Mammary epithelial cell (primary cell): ENCODE measurements at regions not wholly inside any gene's neighbourhood (a gene's known extent, or its start where the extent isn't known, plus 50 kb on each side); places are given as distances from the start of the nearest gene placed in this dataset.

ENCODE experiments used
- EZH2 ChIP-seq: IDR thresholded peaks from 2 replicates; pipeline ENCODE4 v1.6.1; 2012; ENCODE audit warnings: low read length, inconsistent platforms, borderline replicate concordance
- TF ChIP-seq, protein P1 (sequence below), 2 donors: IDR thresholded peaks in 1 of 2; conservative IDR thresholded peaks in 1 of 2; 2 replicates each; pipeline ENCODE4 v1.5.1; 2011 to 2012; ENCODE audit warnings: inconsistent platforms in 2 of 2, low read length in 2 of 2, mild to moderate bottlenecking in 2 of 2, control low read depth in 1 of 2, low read depth in 1 of 2; ENCODE audit not compliant: insufficient read depth in 1 of 2; ENCODE audit errors: extremely low read depth in 1 of 2

DNA sequence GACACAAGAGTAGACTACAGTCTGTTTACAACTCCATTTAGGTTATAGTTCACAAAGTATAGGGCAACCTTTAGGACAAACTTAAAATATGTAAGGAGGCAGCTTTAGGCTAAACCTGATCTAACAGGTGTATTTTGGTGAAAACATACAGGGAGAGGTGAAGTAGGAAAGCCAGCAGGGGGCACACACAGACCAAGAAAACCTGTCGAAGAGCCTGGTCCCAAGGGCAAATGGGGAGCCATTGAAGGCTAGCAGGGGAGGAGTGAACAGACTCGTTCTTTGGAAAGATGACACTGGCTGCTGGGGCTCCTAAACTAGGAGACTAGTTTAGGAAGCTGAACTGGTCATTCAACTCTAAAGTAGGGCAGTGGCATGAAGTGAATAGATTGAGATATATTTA lies 138.8 kb upstream of the WSCD2 start:
- TF ChIP-seq, protein P1, sequence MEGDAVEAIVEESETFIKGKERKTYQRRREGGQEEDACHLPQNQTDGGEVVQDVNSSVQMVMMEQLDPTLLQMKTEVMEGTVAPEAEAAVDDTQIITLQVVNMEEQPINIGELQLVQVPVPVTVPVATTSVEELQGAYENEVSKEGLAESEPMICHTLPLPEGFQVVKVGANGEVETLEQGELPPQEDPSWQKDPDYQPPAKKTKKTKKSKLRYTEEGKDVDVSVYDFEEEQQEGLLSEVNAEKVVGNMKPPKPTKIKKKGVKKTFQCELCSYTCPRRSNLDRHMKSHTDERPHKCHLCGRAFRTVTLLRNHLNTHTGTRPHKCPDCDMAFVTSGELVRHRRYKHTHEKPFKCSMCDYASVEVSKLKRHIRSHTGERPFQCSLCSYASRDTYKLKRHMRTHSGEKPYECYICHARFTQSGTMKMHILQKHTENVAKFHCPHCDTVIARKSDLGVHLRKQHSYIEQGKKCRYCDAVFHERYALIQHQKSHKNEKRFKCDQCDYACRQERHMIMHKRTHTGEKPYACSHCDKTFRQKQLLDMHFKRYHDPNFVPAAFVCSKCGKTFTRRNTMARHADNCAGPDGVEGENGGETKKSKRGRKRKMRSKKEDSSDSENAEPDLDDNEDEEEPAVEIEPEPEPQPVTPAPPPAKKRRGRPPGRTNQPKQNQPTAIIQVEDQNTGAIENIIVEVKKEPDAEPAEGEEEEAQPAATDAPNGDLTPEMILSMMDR (conservative IDR thresholded peaks at IDR 0.05 in 1 of 2, IDR thresholded peaks at IDR 0.05 in 1 of 2; ENCODE audit: extremely low read depth in 1 of 2, insufficient read depth in 1 of 2, low read depth in 1 of 2, low read length in 2 of 2) = peak; percentile 29 to 45
- no peak for TF ChIP-seq EZH2
